ENCODE measurements at regions not wholly inside any gene's neighbourhood (a gene's known extent, or its start where the extent isn't known, plus 50 kb on each side); places are given as distances from the start of the nearest gene placed in this dataset.

DNA sequence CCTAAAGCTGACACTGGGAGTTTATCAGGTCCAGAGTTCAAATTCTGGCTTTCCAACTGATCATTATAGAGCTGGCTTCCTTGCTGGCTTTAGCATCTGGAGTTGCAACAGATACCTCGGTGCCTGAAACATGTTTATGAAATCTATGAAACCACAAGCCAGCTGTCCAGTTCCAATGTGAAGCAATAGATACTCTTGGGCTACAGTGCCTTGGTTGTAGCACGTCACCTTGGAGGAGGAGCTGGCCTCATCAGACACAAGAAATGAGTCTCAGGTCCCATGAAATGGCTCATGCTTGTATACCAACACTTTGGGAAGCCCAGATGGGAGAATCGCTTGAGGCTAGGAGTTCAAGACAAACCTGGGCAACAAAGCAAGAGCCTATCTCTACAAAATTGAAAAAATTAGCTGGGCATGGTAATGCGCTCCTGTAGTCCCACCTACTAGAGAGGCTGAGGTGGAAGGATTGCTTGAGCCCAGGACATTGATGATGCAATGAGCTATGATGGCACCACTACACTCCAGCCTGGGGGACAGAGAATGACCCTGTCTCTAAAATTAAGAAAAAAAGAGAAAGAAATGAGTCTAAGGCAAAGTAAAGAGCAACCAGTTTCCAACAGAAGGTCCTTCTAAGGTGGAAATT, 132.5 kb upstream of the ZNF648 start:
- TF ChIP-seq, protein P1, sequence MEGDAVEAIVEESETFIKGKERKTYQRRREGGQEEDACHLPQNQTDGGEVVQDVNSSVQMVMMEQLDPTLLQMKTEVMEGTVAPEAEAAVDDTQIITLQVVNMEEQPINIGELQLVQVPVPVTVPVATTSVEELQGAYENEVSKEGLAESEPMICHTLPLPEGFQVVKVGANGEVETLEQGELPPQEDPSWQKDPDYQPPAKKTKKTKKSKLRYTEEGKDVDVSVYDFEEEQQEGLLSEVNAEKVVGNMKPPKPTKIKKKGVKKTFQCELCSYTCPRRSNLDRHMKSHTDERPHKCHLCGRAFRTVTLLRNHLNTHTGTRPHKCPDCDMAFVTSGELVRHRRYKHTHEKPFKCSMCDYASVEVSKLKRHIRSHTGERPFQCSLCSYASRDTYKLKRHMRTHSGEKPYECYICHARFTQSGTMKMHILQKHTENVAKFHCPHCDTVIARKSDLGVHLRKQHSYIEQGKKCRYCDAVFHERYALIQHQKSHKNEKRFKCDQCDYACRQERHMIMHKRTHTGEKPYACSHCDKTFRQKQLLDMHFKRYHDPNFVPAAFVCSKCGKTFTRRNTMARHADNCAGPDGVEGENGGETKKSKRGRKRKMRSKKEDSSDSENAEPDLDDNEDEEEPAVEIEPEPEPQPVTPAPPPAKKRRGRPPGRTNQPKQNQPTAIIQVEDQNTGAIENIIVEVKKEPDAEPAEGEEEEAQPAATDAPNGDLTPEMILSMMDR (IDR thresholded peaks at IDR 0.05) = no peak
- TF ChIP-seq POLR2A (IDR thresholded peaks at IDR 0.05) = no peak

All from lower leg skin (tissue), 3 donors.